NCI-H1417 treated with DMSO at 0.1 percent for 48 hours (cell line): ENCODE measurements at regions not wholly inside any gene's neighbourhood (a gene's known extent, or its start where the extent isn't known, plus 50 kb on each side); places are given as distances from the start of the nearest gene placed in this dataset.

ENCODE experiments used
- DNase-seq: peaks from one replicate; lab custom pipeline; 2025; lab: John Stamatoyannopoulos, UW

DNA sequence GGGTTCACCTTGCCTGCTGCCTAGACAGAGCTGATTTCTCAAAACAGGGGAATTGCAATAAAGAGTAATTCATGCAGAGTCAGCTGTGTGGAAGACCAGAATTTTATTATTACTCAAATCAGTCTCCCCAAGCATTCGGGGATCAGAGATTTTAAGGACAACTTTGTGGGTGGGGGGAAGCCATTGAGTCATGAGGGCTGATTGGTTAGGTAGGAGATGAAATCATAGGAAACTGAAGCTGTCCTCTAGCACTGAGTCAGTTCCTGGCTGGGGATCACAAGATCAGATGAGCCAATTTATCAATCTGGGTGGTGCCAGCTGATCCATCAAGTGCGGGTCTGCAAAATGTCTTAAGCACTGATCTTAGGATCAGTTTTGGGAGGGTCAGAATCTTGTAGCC is 159.1 kb upstream of the MAP1B start:
- DNase-seq: no peak

DNA sequence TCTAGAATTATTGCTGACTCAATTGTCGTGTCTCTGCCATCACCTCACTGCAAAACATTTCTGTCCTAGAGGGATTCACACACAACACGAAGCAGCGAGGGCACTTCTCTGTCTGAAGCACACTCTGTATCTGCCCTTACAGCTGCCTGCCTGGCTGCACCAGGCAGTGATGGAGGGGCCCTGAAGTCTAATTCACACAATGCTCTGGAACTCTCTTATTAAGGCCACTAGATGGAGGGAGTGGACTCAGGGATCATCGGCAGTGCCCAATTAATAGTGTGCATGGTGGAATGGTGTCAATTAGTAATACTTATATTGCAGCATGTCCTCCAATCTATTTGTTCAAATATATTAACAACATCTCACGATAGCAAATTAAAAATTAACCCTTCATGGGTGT is 157.5 kb upstream of the MAP1B start:
- DNase-seq: no peak

DNA sequence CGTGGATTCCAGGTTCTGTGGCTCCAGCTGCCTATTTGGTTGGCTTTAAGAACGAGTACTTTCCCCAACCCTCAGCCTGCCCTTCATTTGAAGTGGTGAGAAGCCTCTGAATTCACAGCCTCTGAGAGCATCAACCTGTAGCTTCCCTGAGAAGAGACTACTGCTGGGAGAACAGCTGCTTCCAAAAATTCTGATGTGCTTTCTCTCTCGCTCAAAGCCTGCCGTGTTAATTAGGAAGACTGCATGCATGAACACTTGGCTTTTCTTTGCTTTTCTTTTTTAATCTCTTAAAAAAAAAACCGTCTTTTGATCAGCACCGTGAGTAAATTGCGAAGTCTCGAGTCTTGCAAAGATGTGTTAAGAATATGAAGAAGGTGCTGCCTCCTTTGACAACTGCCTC is 153.4 kb upstream of the MAP1B start:
- DNase-seq: no peak

DNA sequence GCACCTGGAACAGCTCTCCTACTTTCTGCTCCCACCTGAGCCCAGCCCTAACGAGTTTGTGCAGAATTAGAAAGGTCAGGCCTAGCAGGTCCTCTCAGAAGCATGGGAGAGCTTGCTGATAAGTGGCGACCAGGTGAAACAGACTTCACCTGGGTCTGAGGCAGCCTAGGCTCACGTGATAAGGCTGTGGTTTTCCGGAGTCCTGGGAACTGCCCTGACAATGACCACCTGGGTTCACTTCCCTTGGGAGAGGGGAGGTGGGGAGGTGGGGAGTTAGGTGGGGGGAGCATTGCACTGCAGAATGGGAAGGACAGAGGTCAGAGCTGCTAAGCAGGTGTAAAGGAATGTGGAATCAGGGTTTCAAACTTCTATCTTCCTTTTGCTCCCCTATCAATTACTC is 152.9 kb upstream of the MAP1B start:
- DNase-seq: no peak

DNA sequence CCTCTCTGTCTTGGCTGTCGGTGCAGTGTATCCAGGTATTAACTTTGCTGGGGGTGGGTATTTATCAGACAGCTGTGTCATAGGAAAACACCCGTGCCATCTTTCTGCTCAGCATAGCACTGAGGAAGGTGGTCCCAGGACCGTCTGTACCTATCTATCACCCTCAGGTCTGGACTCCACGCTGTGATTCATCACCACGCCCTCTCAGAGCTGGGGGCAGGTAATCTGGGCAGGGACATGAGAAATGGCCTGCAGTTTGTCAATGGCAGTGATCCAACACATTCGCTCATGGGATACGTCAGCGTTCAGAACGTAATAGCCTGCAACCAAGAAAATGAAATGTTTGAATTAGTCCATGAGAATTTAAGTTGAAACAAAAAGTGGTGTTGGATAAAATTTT is 151.6 kb upstream of the MAP1B start:
- DNase-seq: no peak

DNA sequence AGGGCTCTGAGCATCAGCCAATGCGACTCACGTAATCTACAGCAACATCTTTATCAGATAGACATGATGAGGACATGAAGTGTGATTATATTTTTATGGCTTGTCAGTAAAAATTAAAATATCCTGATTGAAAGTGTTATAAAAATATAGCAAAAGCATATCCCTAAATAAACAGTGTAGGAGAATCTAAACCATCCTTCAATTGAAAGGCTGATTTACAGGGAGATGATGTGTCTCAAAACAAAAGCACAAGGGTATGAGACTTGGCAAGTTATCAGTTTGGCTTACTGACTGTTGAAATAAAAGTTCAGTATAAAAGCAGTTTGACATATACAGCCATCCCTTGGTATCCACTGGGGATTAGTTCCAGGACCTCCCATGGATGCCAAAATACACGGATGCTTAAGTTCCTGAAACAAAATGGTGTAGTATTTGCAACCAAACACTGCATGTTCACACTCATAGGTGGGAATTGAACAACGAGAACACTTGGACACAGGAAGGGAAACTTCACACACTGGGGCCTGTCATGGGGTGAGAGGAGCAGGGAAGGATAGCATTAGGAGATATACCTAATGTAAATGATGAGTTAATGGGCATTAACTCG is 149.9 kb upstream of the MAP1B start:
- no peak for DNase-seq

DNA sequence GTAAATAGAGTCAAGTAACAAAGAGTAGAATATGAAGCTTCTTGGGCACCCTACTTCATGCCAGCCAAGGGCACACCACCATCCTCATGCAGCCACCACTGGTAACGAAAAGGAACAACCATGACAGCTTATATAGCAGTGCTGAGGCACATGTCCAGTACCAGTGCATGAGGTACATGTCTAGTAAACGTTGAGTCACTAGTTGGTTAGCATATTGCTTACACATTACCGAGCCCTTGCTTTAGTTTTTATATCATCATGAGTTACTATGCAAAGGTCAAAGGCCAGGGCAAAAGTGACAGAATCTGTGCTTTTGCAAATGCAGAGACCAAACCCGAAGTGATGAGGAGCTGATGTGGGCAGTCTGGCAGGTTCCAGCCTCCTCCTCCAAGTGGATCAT is 147.1 kb upstream of the MAP1B start:
- DNase-seq: no peak

DNA sequence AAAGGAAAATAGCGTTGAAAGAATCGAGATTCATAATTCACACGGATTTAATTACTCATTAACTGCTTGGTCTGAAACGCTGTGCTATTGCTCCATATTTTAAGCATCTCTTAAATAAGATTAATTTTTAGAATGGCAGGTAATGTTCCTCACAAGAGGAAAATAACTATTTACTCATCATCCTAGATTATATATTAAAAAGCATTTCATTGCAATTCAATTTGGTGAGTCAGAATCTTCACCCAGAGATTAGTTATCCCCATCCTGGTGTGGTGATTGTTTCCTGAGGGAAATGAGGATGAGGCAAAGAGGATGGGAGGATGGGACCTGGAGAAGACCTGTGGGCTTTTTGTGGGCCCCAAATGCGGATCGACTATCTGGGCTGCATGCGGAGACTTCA is 145.5 kb upstream of the MAP1B start:
- no peak for DNase-seq

DNA sequence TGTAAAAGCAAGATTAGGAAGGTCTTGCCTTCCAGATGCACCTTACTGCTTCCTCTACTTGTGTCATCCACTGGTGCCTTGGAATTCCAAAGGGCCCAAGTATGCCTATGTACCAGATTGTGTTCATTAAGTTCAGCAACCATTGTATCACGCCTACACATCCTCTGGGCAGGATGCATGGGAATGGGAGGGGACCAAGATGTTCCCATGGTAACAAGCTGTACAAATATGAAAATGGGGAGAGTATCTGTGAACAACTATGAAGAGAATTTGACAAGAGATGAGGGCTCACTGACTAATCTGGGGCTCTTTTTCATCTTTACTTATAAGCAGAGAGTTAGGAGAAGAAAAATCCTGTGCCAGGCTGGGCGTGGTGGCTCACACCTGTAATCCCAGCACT is 137.8 kb upstream of the MAP1B start:
- DNase-seq: no peak

DNA sequence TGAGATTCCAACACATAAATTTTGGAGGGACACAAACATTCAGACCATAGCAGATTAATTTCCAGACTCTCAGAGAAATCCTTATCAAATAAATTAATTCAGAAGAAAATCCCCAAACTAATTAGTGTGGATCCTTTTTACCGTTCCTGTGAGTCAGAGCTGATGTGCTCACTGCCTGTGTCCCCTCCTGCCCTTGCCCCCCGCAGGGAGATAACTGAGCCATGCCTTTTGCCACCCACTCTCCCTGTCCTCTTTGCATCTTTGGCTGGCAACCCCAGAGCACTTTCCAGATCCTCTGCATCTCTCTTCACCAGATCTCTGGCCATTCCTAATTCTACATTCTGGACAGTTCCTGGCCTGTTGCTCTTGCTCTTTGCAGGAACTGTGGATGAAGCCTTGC is 135.4 kb upstream of the MAP1B start:
- DNase-seq: no peak

DNA sequence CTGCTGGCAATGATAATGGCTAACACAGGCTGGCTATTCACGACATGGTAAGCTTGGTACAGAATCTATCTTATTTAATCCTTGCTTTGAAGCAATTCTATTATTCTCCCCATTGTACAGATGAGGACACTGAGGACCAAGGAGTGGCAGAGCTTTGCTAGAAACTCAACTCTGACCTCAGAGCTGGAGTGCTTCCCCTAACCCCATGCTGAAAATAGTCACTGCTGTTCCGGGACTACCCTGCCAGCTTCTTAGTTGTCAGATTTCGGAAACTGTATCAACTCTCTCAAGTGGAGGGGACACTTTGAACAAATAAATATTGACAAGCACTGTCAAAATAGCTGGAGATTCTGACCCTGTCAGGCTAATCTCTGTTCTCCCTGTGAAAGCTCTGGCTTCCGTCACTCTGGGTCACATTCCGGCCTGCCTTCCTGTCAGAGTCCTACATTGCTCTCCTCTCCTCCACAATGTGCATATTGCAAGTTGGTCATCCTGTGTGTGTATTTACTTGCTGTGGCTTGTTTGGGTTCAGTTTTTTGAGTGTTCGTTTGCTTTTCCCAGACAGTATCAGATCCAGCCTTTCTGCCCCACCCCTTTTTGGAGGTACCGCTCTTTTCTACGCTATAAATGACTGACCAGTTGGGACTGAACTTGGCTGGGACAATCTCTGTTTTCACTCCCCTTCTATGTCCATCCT is 134.3 kb upstream of the MAP1B start:
- no peak for DNase-seq

DNA sequence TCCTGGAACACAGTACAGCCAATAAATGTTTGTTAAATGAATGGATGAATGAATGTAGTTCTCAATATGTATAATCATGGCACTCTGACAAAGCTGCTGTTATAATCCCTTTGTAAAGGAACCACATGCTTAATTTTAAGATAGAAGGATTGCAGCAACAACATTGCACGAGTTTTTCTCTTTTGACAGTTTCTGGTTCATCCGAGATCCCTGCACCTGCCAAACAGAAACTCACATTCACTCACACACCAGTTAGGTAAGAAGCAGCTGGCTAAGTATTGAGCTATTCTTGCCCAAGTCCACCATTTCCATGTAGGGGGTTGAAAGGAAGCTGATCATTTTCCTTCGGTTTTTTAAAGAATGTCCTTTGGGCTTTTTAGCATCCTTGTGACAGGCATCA is 133.7 kb upstream of the MAP1B start:
- DNase-seq: no peak

DNA sequence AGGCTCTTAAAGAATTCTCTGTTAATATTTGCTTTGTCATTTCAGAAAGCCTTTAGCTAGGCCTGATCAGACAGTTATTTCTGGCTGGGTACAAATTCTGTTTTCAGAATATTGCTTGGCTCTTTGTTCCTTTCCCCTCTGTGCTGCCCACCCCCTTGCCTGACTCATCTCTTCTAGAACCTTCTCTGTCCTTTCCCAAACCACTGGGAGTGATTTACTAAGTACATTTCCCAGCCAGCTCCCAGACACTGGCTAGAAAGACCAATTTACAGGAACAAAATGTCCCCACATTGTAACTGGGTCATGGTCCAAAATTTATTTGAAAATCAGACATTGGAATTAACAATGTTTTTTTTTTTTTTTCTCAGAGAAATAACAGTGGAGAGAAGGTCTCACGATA is 133.1 kb upstream of the MAP1B start:
- DNase-seq: no peak

DNA sequence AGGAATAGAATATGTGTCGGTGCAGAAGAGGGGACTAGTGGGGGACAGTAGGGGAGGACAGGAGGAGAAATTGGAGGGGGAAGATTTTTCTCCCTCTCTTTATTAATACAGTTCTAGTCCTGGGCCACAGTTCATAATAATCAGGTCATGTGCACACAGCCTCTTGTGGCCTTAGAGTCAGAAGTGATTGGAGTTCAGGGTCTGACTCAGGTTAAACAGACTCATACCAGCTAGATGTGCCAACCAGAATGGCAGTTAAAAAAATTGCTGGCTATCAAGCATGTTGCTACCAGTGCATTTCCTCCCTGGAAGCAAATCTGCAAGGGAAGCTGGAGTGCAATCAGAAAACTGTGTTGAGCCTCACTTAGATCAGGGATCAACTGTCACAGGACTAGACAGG is 132.7 kb upstream of the MAP1B start:
- DNase-seq: no peak

DNA sequence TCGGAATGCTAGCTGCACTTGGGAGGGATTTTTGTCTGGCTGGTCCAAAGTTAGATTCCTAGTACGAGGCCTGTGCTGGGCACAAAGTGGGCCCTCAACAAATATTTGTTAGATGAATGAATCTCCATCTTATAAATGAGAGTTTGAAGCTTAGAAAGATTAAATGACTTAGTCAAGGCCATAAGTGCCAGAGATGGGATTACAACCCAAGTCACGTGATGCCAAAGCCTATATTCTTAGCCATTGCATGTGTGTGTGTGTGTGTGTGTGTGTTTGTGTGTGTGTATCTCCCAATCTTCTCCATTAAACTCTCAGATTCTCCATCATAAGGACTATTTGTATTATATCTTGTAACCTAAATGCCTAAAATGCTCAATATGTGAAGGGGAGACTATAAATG is 130.8 kb upstream of the MAP1B start:
- DNase-seq: no peak

DNA sequence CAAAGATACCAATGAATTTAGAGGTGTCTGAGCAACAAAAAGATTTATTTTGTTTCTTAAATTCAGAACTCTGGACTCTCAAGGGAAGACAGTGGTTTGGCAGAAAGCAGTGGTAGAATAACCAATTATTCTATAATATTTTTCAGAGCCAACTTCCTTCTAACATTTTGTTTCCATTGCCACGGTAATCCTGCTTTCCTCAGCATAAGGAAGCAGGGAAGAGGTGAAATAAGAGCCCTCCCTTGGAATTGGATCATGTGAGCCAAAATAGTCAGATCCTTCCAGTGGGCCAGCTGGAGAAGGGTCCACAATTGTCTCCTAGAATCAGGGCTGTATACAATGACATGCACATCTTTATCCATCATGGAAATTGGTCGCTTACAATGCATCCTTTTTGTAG is 130.0 kb upstream of the MAP1B start:
- DNase-seq: no peak

DNA sequence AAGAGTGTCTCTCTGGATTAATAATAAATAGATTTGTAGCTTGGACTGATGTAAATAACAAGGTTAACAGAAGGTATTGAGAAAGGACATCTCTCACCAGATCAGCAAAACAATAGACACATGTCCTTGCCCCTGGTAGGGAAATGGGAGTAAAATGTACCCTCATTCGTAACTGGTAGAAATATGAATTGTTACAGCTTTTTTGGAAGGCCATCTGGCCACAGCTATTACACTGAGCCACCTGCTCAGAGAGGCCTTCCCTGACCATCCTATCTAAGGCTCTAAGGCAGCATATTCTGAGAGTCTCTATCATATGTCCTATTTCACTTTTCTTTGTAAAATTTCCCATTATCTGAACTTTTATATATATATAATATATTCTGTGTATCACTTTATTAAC is 129.1 kb upstream of the MAP1B start:
- no peak for DNase-seq

DNA sequence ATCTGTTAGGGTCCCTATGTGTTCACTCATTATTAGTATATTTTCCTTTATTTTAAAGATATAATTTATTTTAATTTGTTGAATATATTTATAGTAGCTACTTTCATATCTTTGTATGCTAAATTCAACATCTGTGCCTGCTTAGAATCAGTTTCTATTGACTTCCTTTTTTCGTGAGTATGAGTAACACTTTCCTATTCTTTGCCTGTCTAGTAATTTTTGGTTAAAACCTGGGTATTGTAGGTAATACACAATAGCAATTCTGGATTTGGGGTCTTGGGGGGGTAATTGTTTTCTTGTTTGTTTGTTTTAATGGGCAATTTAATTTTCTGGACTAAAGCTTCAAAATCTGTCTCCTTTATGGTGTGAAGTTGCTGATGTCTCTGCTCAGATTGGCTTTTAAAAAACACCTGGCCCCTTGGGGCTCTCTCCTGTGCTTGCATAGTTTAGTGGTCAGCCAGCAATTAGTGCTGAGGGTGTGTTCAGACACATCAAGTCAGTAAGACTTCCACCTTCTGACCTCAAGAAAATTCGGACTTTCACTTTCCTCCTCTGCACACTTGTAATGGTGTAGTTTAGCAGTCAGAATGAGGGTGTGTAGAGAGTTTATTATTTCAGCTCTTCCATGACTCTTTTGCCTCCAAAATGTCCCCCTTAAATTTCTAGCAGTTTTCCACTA is 124.4 kb upstream of the MAP1B start:
- DNase-seq: no peak

DNA sequence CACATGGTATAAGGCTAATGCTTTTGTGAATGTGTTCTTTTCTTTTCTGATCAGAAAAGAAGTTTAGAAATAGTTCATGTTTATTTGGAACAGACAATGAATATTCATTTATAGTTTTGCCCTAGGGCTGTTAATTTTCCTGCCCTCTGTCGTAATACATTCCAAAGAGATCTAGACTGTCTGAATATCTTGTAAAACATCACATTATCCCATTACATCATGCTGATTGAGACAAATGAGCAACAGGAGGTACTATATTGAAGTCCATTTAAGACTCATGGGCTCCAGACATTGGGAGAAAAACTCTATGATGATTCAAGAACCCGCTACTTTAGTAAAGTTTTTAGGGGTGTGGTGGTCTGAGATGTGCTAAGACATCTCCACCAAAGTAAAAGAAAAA is 121.2 kb upstream of the MAP1B start:
- no peak for DNase-seq

DNA sequence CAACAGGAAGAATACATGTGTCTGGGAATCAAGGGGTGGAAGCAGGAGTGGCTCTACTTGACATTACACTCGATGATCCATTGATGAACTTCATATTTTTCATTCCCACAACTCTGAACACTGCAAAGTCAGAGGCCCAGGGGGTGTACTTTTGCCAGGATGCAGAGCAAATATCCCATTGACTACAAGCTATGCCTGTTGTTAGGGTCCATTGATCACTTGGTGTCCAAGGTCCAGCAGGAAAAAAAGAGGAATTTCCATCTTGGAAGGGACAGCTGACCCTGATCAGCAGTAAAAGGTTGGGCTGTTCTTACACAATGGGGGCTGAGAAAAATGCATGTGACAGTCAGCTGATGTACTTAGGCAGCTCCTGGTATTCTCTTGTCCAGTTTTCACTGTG is 118.5 kb upstream of the MAP1B start:
- DNase-seq: no peak

DNA sequence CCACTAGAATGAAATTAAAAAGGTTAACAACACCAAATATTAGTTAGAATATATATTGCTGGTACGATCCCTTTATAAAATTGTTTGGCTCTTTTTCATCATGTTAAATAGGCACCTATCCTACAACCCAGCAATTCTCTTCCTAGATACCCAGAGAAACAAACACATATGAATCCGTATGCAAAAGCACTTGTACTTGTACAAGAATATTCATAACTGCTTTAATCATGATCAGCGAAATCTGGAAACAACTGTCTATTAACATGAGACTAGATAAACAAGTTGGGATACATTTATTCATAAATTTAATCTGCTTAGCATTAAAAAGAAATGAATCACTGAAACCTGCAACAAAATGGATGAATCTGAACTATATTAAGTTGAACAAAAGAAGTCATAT is 113.7 kb upstream of the MAP1B start:
- no peak for DNase-seq

DNA sequence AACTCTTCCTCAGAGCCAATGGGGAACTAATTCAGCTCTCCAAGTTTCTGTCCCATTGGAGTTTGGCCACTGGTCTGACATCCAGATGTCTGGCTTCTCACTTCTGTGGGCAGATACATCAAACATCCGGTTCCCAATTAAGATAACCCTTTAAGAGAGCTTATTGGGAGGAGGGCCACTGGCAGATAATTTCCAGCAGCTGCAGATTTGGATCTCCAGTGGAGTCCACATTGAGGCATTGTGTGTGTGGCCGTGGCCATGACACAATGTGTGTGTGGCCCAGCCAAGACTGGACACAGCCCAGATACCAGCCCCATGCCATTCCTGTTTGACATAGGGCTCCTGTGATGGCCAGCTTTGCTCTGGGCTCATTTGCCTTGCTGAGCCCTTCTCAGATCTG is 110.5 kb upstream of the MAP1B start:
- DNase-seq: no peak

DNA sequence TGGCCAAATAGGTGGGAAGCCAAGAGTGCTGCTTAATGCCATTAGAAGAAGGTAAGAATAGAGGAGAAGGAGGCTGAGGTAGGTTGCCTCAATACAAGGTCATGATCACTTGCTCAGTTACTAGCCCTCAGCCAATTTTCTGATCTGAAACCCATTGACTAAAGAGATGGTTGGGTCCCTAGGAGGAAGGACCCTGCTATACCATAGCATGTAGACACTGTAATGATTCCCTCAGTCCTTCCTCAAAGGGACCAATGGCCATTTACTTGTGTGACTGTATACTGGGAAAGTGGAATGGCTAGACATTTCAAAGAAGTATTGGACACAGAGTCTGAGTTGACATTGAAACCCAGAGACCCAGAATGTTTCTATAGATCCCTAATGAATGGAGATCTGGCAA is 108.5 kb upstream of the MAP1B start:
- no peak for DNase-seq

DNA sequence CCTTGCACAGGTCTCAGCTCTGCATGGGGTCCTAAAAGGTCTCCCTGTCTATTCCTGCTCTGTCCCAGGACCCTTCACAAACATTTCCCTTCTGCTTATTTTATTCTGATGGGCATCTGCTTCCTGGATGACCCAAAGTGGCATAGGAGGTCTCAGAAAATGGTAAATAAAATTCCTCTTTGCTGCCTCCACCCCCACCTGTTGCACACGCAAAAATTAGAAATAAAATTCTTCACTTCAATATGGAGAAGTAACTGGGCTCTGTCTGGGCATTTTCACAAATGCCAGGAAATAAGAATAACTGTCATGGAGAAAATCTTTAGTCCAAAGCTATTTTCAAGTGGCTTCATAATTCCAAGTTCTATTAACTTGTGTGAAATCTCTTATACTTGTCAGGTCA is 106.6 kb upstream of the MAP1B start:
- no peak for DNase-seq
